AG08395 (cell line): ENCODE measurements at regions not wholly inside any gene's neighbourhood (a gene's known extent, or its start where the extent isn't known, plus 50 kb on each side); places are given as distances from the start of the nearest gene placed in this dataset.
"Not testable (repeated sequence)": the region's sequence is repeated elsewhere in the genome, so short reads cannot be mapped to it uniquely, and the experiment has no call there.

Experiments used
- DNase-seq: peaks from one replicate; pipeline ENCODE4 v3.0.0; 2012; ENCODE audit warnings: mixed read lengths, low spot score

- DNase-seq, result peak; percentile 42
Observed at GRCh38 chr1:185681034-185681633, 53.1 kb upstream of the HMCN1 start.

DNA sequence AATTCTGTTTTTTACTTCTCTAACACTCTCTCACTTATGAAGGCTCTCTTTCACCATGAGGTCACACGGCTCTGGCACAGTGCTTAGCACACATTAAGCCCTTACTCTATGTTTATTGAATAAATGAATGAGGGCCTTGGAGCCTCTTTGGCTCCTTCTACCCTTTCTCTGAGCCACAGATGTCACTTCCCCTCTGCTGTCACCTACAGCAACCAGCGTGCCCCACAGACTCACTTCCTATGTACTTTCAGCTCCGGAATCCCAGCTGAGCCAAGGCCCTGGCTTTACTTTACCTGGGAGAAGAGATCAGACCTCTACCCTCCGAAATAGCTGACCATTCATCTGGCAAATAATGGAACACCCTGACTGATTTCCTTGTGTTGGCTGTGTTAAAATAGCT lies 53.7 kb upstream of the HMCN1 start:
- no peak for DNase-seq

GRCh38 chr1:185679220-185679619 lies 55.0 kb upstream of the HMCN1 start:
- no peak for DNase-seq

- DNase-seq, result no peak
Observed at GRCh38 chr1:185676969-185677368, 57.2 kb upstream of the HMCN1 start.

DNA sequence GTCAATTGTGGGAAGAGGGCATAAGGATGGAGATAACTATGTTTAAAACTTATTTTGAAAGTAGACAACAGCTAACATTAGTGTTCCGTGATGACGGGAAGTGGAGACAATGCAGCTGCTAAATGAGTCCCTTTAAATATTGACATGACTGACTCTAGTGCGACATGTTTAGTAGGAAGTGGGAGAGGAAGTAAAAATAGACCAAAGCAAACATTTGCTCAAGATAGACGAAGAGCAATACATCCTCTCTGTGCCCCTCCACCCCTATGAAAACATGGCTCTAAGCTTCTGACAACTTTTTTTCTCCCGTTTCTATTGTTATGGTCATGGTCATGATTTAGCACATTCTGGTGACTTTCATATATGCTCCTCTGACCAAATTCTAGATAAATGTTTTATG lies 60.0 kb upstream of the HMCN1 start:
- no peak for DNase-seq

DNA sequence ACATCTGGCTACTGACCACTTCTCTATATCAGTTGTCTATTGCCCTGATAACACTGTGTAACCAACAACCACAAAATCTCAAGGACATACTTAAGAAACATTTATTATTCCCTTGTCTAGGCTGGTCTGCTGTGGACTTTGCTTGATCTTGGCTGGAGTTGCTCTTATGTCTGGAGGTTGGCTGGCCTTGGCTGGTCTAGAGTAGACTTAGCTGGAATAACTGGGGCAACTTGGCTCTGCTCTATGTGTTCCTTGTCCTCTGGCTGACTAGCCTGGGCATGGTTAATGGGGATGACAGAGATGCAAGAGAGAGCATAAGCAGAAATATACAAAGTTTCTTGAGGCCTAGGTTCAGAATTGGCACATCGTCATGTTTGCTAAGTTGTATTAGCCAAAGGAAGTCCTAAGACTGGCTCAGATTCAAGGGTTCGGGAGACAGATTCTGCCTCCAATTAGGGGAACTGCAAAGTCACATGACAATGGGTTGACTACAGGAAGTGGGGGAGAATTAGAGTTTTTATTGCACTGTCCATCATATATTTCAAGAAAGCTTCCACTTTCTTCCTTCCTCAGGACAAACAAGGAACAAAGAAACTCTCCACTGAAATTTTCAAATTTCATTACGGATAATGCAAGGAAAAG lies 61.4 kb upstream of the HMCN1 start:
- DNase-seq, result no peak

GRCh38 chr1:185670187-185670627 lies 64.0 kb upstream of the HMCN1 start:
- DNase-seq, result peak; percentile 48

DNA sequence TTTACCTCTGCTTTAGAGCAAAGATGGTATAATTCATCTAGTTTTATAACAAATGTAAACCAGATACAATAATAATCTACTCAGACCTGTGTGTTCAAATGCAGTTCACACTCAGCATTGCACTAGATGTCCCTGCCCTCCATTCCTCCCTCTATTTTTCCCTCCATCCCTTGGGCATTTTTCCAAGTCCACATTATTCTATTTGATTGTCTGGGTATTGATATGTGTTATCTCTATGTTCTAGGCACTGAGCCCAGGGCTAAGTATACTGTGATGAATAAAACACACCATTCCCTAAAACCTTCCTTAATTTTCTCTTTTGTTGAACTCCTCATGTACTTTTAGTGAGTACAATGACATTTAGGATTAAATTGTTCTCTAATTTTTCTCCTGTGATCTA lies 66.2 kb upstream of the HMCN1 start:
- no peak for DNase-seq

DNA sequence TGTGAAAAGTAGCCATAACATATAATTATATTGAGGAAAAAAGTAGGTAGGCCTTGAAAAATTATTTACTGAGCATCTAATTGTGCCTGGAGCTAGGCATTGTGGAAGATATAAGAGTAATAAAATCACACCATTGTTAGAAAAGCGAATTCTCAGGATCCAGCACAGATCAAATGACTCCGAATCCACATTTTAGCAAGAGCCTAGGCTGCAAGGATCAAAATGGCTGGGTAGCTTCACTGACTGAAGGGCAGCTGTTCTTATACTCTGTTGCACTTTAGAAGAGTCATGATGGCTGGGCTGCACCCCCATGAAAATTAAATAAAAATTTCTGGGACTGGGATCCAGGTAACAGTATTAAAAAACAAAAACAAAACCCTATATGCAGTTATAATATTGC lies 67.6 kb upstream of the HMCN1 start:
- no peak for DNase-seq

DNA sequence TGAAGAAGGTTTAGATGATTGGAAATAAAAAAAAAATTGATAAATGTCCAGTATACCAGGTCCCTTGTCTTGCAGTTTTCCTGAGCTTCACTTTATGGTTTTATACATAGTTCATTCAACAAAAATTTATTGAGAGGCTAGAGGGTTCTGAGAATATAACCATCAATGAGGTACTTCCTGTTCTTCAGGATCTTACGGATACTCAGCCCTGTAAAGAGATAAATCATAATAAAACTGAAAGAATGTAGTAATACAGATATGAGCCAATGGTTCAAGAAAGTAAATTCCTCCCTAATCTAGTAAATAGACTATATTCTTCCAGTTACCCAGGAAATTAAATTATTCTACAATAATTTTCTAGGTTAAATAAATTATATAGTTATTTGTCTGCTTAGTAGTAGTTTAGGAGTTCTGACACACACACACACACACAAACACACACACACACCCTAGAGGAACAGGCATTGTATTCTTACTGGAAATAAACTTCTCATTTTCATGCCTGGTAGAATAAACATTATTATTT lies 70.4 kb upstream of the HMCN1 start:
- DNase-seq, result no peak

GRCh38 chr1:185663332-185663731 lies 70.9 kb upstream of the HMCN1 start:
- peak; percentile 4 for DNase-seq

GRCh38 chr1:185661971-185662370 lies 72.2 kb upstream of the HMCN1 start:
- DNase-seq, result no peak

DNA sequence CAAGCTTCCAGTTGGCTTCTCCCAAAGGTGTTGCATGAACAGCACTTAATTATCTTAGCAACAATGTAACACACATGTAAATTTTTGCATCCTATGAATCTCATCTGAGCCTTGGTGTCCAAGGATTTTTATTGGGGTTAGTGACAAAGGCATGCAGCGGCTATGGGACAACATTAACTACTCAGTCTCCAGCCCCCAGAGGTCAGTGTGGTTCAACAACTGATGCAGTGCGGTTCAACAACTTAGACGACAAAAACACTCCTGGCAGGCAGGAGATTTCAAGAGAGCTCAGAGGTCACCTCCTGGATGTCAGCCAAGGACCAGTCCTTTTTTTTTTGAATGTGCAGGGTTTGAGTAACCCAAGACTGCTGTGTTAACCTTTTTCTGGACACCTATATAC lies 77.5 kb upstream of the HMCN1 start:
- no peak for DNase-seq

DNA sequence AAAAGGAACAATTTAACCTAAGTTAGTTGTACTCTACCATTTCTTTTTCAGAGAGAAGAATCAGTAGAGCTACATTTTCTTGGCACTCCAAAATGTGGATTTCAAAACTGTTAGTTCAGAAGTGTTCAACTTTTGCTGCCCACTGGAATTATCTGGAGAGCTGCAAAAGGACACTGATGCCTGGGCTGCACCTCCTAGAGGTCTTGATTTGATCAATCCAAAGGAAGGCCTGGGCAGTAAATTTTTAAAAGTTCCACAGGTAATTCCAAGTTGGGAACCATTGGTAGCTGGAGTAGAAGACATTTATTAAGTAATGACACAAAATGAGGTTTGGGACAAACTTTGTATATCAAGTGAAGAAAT lies 79.3 kb upstream of the HMCN1 start:
- DNase-seq, result no peak

GRCh38 chr1:185654199-185654951 lies 79.8 kb upstream of the HMCN1 start:
- DNase-seq, result no peak

DNA sequence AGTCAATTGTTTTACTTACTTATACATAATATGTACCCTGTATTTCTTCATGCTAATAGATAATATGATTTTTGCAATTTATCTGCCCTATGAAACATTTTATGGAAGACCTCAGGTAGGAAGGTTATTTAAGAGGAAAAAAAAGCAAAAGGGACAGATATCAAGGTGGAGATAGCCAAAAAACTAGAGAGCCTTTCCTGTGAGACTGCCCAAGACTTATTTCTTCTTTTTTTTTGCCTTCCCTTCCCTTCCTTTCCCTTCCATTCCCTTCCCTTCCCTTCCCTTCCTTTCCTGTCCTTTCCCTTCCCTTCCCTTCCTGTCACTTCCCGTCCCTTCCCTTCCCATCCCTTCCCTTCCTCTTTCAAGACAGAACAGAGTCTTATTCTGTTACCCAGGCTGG lies 80.6 kb upstream of the HMCN1 start:
- DNase-seq, result no peak

- no peak for DNase-seq
Observed at GRCh38 chr1:185652348-185652747, 81.8 kb upstream of the HMCN1 start.

- DNase-seq, result no peak
Observed at GRCh38 chr1:185650602-185651230, 83.5 kb upstream of the HMCN1 start.

DNA sequence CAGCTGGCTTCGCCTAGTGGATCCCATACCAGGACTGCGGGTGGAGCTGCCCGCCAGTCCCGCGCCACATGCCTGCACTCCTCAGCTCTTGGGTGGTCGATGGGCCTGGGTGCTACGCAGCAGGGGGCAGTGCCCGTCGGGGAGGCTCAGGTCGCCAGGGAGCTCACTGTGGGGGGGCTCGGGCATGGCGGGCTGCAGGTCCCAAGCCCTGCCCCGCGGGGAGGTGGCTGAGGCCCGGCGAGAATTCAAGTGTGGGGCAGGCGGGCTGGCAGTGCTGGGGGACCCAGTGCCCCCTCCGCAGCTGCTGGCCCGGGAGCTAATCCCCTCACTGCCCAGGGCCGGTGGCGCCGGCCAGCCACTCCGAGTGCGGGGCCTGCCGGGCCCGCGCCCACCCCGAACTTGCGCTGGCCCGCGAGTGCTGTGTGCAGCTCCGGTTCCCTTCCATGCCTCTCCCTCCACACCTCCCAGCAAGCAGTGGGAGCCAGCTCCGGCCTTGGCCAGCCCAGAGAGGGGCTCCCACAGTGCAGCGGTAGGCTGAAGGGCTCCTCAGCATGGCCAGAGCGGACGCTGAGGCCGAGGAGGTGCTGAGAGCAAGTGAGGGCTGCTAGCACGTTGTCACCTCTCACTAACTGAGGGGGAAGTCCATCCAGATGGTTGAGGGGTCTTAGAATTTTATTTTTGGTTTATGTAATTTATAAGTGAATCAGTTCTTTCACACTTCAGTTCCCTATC lies 85.2 kb upstream of the HMCN1 start:
- no peak for DNase-seq

- not testable (repeated sequence) for DNase-seq
Observed at GRCh38 chr1:185647597-185648267, 86.5 kb upstream of the HMCN1 start.

DNA sequence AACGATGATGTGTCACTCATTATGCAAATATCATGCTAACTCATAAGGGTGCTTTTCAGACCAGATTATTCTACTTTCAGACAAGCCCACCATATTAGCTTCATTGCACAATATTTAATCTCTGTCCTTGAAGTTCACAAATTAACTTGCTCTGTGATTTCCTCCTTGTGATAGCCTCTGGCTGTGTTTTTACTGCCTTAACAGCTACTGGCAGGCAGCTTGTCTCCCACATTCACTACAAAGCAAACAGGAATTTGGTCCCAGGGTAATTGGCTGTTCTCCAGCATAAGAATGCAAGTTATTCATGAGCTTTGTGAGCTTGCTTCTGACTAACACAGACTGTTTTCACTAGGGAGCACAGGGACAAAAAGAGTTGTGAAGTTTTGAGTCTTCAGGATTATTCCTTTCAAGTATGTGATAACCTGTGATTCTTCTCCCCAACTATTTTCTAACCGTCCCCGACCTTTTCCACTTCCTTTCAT lies 87.9 kb upstream of the HMCN1 start:
- peak; percentile 90 for DNase-seq
